ENCODE measurements at regions not wholly inside any gene's neighbourhood (a gene's known extent, or its start where the extent isn't known, plus 50 kb on each side); places are given as distances from the start of the nearest gene placed in this dataset.

DNA sequence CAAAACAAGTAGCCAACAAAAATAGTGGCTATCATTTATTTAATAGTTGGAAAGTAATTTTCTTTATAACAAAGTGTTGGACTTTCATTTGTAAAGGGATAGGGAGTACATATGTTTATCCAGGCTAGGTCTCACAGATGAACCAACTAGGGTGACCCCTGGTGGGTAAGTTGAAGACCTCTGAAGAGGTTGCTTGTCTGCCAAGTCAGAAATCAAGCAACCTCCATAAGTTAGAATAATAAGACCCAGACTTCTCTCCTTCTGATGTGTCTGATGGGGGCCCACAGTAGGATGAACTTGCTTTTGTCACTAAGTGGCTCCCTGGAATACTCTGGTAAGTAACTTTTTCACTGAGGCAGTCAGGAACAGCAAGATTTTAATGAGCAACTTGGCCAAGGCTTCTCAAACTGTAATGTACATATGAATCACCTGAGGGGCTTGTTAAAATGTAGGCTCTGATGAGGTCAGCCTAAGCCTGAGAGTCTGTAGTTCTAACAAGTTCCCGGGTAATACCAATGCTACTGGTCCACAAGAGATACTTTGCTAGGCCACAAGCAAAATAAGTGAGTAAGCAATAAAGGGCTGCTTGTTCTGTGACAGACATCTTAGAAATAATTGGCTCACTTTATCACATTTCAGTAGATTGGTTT, 319.6 kb downstream of the PIK3C3 start:
- POLR2A ChIA-PET = no interaction called here
- Histone ChIP-seq H3K4me3 (ENCODE audit: control insufficient read depth in 1 of 2, extremely low read depth in 1 of 2, low read length in 1 of 2) (no peak overlapping the region), H3K27me3 (replicated peaks in 1 of 2; ENCODE audit: control insufficient read depth in 2 of 2, extremely low read depth in 1 of 2, insufficient read depth in 2 of 2, low read length in 1 of 2) (no peaks in the 10 kb centered on the region), H3K36me3 (ENCODE audit: control insufficient read depth in 2 of 2, extremely low read depth in 1 of 2, insufficient read depth in 1 of 2, low read length in 1 of 2) (no peaks in the 10 kb centered on the region), H3K9me3 (no peaks in the 10 kb centered on the region), H3K27ac (ENCODE audit: low read length) (no peak overlapping the region), H3K4me1 (ENCODE audit: control insufficient read depth in 1 of 2, extremely low read depth in 1 of 2, insufficient read depth in 2 of 2, low read length in 2 of 2) (no peaks in the 10 kb centered on the region)
- peak in 1 of 35 experiments; percentile 6 for DNase-seq
- Mint-ChIP-seq H3K4me3 (no peak overlapping the region), H3K27ac (no peak overlapping the region), H3K9me3 (no peaks in the 10 kb centered on the region), H3K36me3 (no peaks in the 10 kb centered on the region), H3K4me1 (no peaks in the 10 kb centered on the region), H3K27me3 (peaks cover 0 to 4% of the 10 kb centered on the region in 2 donors)
- CTCF ChIA-PET = interaction anchor here in 1 of 2 donors (1.7 kb wide), 1 partner anchor 24 kb away, joined by 7 read pairs; no protein-coding TSS in a partner anchor
- ATAC-seq (replicated peaks in 1 of 4) = no peak
- WGBS (ENCODE audit: insufficient coverage) = no CpG with 5 or more reads among the region's 1 CpG

DNA sequence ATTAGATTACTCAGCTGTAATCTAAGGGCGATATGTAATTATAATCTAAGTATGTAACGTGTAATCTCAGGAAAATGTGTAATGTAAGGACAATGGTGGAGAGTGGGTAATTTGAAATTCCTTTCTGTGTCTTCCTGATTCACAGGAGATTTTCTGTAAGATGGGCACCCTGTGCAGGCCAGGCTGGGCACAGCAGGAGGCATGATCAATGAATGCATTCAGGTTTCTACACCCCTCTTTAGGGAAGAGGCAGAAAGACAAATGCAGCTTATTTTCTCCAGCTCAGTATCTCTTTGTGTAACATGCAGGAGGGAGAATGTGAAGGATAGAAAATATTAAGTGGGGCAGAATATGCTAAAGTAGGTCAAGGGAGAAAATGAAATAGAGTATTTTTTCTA, 320.1 kb downstream of the PIK3C3 start:
- DNase-seq (no peak), ATAC-seq (replicated peaks in 1 of 4) (no peak)
- H3K9me3 Mint-ChIP-seq = no peaks in the 10 kb centered on the region
- Histone ChIP-seq H3K4me3 (ENCODE audit: control insufficient read depth in 1 of 2, extremely low read depth in 1 of 2, low read length in 1 of 2) (no peak overlapping the region), H3K36me3 (ENCODE audit: control insufficient read depth in 2 of 2, extremely low read depth in 1 of 2, insufficient read depth in 1 of 2, low read length in 1 of 2) (no peaks in the 10 kb centered on the region), H3K27me3 (replicated peaks in 1 of 2; ENCODE audit: control insufficient read depth in 2 of 2, extremely low read depth in 1 of 2, insufficient read depth in 2 of 2, low read length in 1 of 2) (no peaks in the 10 kb centered on the region), H3K27ac (ENCODE audit: low read length) (no peak overlapping the region), H3K4me1 (ENCODE audit: control insufficient read depth in 1 of 2, extremely low read depth in 1 of 2, insufficient read depth in 2 of 2, low read length in 2 of 2) (no peaks in the 10 kb centered on the region), H3K9me3 (no peaks in the 10 kb centered on the region)
- no peaks in the 10 kb centered on the region for H3K4me1 Mint-ChIP-seq
- 83% methylated on average over 1 of the region's 2 CpGs for whole genome bisulfite sequencing (ENCODE audit: insufficient coverage)
- H3K27me3 Mint-ChIP-seq = peaks cover 0 to 4% of the 10 kb centered on the region in 2 donors
- H3K4me3 Mint-ChIP-seq = no peak overlapping the region
- ChIA-PET POLR2A (no interaction called here), CTCF (interaction anchor here (0.6 to 1.7 kb wide), 2 partner anchors 23 to 43 kb away, joined by 5 to 7 read pairs; no protein-coding TSS in a partner anchor)
- no peak overlapping the region for H3K27ac Mint-ChIP-seq
- H3K36me3 Mint-ChIP-seq = no peaks in the 10 kb centered on the region

- Mint-ChIP-seq H3K4me1 (no peaks in the 10 kb centered on the region), H3K9me3 (no peaks in the 10 kb centered on the region), H3K4me3 (no peak overlapping the region), H3K27ac (no peak overlapping the region), H3K36me3 (no peaks in the 10 kb centered on the region), H3K27me3 (peaks cover 0 to 4% of the 10 kb centered on the region in 2 donors)
- Histone ChIP-seq H3K27ac (ENCODE audit: low read length) (no peak overlapping the region), H3K4me3 (ENCODE audit: control insufficient read depth in 1 of 2, extremely low read depth in 1 of 2, low read length in 1 of 2) (no peak overlapping the region), H3K4me1 (ENCODE audit: control insufficient read depth in 1 of 2, extremely low read depth in 1 of 2, insufficient read depth in 2 of 2, low read length in 2 of 2) (no peaks in the 10 kb centered on the region), H3K36me3 (ENCODE audit: control insufficient read depth in 2 of 2, extremely low read depth in 1 of 2, insufficient read depth in 1 of 2, low read length in 1 of 2) (no peaks in the 10 kb centered on the region), H3K27me3 (replicated peaks in 1 of 2; ENCODE audit: control insufficient read depth in 2 of 2, extremely low read depth in 1 of 2, insufficient read depth in 2 of 2, low read length in 1 of 2) (no peaks in the 10 kb centered on the region), H3K9me3 (no peaks in the 10 kb centered on the region)
- WGBS (ENCODE audit: insufficient coverage) = 50% methylated on average over 2 of the region's 8 CpGs
- ChIA-PET CTCF (interaction anchor here in 1 of 2 donors (1.7 kb wide), 1 partner anchor 22 kb away, joined by 7 read pairs; no protein-coding TSS in a partner anchor), POLR2A (no interaction called here)
- DNase-seq (no peak), ATAC-seq (replicated peaks in 1 of 4) (no peak)
Measured at GRCh38 chr18:42275949-42276730, 321.1 kb downstream of the PIK3C3 start.

DNA sequence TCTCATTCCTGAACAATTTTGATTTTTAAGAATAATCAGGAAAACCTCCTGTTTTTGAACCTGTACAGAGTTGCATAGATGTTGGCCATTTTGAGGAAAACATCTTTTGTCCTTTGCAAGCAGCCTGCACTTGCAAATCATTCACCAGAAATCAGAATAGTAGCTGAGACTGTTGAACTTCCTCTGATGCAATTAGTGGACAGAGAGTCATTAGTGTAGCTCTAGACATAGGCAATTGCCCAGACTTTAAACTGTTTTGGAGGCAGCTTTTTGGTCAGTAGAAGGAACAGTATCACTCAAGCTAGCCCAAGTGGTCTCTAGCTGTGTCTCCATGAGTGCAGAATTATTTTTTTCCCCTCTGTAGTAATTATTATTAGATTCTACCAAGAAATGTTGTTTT, 326.1 kb downstream of the PIK3C3 start:
- DNase-seq (no peak), ATAC-seq (replicated peaks in 1 of 4) (no peak)
- Mint-ChIP-seq H3K9me3 (no peaks in the 10 kb centered on the region), H3K4me3 (no peak overlapping the region), H3K27ac (no peak overlapping the region), H3K4me1 (no peaks in the 10 kb centered on the region), H3K36me3 (no peaks in the 10 kb centered on the region), H3K27me3 (peaks cover 0 to 2% of the 10 kb centered on the region in 2 donors)
- no peak overlapping the region for H3K4me3 ChIP-seq (ENCODE audit: control insufficient read depth in 1 of 2, extremely low read depth in 1 of 2, low read length in 1 of 2)
- H3K9me3 ChIP-seq = no peaks in the 10 kb centered on the region
- H3K27ac ChIP-seq (ENCODE audit: low read length) = no peak overlapping the region
- ChIA-PET POLR2A (no interaction called here), CTCF (no interaction called here)
- H3K36me3 ChIP-seq (ENCODE audit: control insufficient read depth in 2 of 2, extremely low read depth in 1 of 2, insufficient read depth in 1 of 2, low read length in 1 of 2) = no peaks in the 10 kb centered on the region
- H3K27me3 ChIP-seq (replicated peaks in 1 of 2; ENCODE audit: control insufficient read depth in 2 of 2, extremely low read depth in 1 of 2, insufficient read depth in 2 of 2, low read length in 1 of 2) = no peaks in the 10 kb centered on the region
- H3K4me1 ChIP-seq (ENCODE audit: control insufficient read depth in 1 of 2, extremely low read depth in 1 of 2, insufficient read depth in 2 of 2, low read length in 2 of 2) = no peaks in the 10 kb centered on the region

GRCh38 chr18:42281851-42282250, 326.8 kb downstream of the PIK3C3 start:
- no peaks in the 10 kb centered on the region for H3K9me3 ChIP-seq
- no peaks in the 10 kb centered on the region for H3K4me1 ChIP-seq (ENCODE audit: control insufficient read depth in 1 of 2, extremely low read depth in 1 of 2, insufficient read depth in 2 of 2, low read length in 2 of 2)
- H3K27me3 ChIP-seq (replicated peaks in 1 of 2; ENCODE audit: control insufficient read depth in 2 of 2, extremely low read depth in 1 of 2, insufficient read depth in 2 of 2, low read length in 1 of 2) = no peaks in the 10 kb centered on the region
- POLR2A ChIA-PET = no interaction called here
- Mint-ChIP-seq H3K27ac (no peak overlapping the region), H3K36me3 (no peaks in the 10 kb centered on the region), H3K4me1 (no peaks in the 10 kb centered on the region), H3K9me3 (no peaks in the 10 kb centered on the region), H3K27me3 (peaks cover 0 to 4% of the 10 kb centered on the region in 2 donors), H3K4me3 (no peak overlapping the region)
- CTCF ChIA-PET = interaction anchor here in 1 of 2 donors (0.5 kb wide), 1 partner anchor 37 kb away, joined by 4 read pairs; no protein-coding TSS in a partner anchor
- ATAC-seq (replicated peaks in 1 of 4) = no peak
- no peak for DNase-seq
- no peak overlapping the region for H3K27ac ChIP-seq (ENCODE audit: low read length)
- no peak overlapping the region for H3K4me3 ChIP-seq (ENCODE audit: control insufficient read depth in 1 of 2, extremely low read depth in 1 of 2, low read length in 1 of 2)
- no peaks in the 10 kb centered on the region for H3K36me3 ChIP-seq (ENCODE audit: control insufficient read depth in 2 of 2, extremely low read depth in 1 of 2, insufficient read depth in 1 of 2, low read length in 1 of 2)

GRCh38 chr18:42287047-42287446, 332.0 kb downstream of the PIK3C3 start:
- no peak for DNase-seq
- H3K27ac ChIP-seq (ENCODE audit: low read length) = no peak overlapping the region
- ChIA-PET CTCF (no interaction called here), POLR2A (no interaction called here)
- H3K27me3 ChIP-seq (replicated peaks in 1 of 2; ENCODE audit: control insufficient read depth in 2 of 2, extremely low read depth in 1 of 2, insufficient read depth in 2 of 2, low read length in 1 of 2) = no peaks in the 10 kb centered on the region
- no peaks in the 10 kb centered on the region for H3K36me3 ChIP-seq (ENCODE audit: control insufficient read depth in 2 of 2, extremely low read depth in 1 of 2, insufficient read depth in 1 of 2, low read length in 1 of 2)
- no peak for ATAC-seq (replicated peaks in 1 of 4)
- no peaks in the 10 kb centered on the region for H3K36me3 Mint-ChIP-seq
- no peak overlapping the region for H3K27ac Mint-ChIP-seq
- H3K9me3 Mint-ChIP-seq = no peaks in the 10 kb centered on the region
- H3K4me3 Mint-ChIP-seq = no peak overlapping the region
- H3K4me1 ChIP-seq (ENCODE audit: control insufficient read depth in 1 of 2, extremely low read depth in 1 of 2, insufficient read depth in 2 of 2, low read length in 2 of 2) = no peaks in the 10 kb centered on the region
- 60% methylated on average over 1 of the region's 1 CpG for WGBS (ENCODE audit: insufficient coverage)
- H3K27me3 Mint-ChIP-seq = peaks cover 0 to 4% of the 10 kb centered on the region in 2 donors
- no peaks in the 10 kb centered on the region for H3K9me3 ChIP-seq
- H3K4me1 Mint-ChIP-seq = no peaks in the 10 kb centered on the region
- no peak overlapping the region for H3K4me3 ChIP-seq (ENCODE audit: control insufficient read depth in 1 of 2, extremely low read depth in 1 of 2, low read length in 1 of 2)

All from T-cell (primary cell).